Stimulated activated CD4-positive, alpha-beta T cell treated with anti-CD3 and anti-CD28 coated beads, Interleukin-2, amount 100 ng/mL, for 48 hours (primary cell): ENCODE measurements at regions not wholly inside any gene's neighbourhood (a gene's known extent, or its start where the extent isn't known, plus 50 kb on each side); places are given as distances from the start of the nearest gene placed in this dataset.
"Not testable (repeated sequence)": the region's sequence is repeated elsewhere in the genome, so short reads cannot be mapped to it uniquely, and the experiment has no call there.

ENCODE experiments used
- DNase-seq, 2 donors: peaks; one replicate each; pipeline ENCODE4 v3.0.0-alpha.2; 2020

DNA sequence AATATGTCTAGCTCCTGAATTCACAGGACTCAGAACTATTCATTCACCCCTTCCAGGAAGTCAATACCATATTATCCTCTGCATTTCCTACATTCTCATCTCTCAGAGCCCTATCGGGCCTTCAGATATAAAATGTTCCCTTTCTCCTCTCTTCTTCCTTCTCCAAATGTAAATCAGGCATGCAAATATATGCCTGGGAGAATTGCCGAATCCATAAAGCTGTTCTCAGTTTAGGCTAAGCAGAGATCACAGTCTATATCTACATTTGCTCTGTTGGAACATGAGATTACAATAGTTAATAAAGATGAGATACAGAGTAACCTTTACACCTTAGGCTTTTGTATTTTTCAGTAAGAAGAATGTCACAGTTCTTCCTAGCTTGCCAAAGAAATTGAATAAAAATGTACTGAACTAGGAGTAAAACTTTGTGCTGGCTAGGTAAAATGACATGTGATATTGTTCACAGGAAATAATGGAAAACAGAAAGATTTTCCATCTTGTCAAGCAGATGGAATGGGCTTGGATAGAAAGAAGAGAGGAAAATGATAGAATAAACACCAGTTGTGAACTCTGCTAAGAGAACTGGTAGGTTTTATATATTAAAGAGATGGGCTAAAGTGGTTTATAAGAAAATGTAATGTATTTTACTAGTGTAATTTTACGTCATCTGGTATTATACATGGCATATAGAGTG, 161.5 kb downstream of the NRIP1 start:
- no peak for DNase-seq

DNA sequence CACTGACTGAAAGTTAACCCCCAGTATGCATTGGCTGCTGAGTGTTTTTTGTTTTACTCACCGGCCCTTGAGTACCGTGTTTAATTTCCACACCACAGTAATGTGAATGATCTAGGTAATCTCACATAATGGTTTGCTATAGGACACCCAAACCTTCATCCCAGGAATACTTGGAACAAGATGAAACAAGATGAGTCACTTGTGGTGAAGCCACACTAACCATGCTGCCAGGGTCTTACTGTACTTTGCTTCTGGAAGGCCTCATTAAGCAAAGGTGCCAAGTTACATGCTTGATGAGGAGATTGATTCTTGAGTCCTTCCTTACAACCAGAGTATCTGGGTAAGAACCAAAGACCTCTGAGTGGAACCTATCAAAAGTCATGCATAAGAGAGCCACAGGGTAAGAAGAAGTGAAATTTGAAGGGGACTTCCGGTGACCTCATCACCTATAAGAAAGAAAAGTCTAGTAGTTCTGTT, 163.3 kb downstream of the NRIP1 start:
- DNase-seq = peak in 1 of 2 donors; percentile 3

DNA sequence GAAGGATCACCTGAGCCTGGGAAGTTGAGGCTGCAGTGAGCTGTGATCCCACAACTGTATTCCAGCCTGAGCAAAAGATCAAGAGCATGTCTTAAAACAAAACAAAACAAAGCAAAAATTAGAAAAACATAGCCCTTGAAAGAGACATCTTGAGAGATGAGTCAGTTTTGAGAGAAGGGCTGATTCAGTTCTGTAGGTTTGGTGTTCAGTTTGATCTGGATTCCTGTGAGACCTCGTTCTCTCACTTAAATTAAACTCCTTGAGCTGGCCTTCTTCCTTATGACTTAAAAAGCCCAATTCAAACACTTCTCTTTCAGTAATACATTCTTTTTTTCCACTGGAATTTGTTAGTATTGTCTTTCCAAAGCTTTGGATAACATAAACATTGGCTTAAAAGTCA, 164.2 kb downstream of the NRIP1 start:
- DNase-seq = no peak

DNA sequence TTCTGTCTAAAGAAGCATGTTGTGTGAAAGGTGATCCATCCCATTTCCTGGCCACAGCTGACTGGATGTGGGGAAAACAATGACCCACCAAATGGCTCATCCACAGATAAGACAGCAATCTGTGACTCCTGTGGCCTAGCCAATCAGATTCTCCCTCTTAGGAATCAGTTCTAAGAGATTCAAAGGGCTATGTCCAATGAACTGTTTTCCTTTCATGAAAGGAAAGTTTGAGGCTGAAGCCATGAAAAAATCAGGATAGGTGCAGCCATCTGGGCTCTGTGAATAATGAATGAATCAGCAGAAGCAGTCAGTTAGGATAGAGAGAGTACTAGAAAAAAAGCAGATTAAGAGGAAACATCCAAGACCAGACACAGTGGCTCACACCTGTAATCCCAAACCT, 164.7 kb downstream of the NRIP1 start:
- no peak for DNase-seq

DNA sequence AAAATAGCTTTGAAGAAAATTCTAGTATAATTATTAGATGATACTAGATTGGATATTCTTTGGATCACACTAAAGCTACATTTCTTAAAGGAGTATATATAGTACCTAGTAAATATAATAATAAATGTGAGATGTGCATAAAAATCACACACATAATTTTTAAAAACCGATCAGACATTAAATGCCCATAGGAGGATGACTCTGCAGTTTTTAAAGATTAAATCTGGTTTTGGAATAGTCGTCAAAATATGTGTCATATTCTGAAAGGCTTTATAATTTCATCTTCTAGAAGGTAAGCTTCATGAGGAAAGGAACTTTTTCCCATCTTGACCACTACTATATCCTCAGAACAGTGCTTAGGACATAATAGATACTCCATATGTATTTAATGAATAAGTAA, 169.0 kb downstream of the NRIP1 start:
- DNase-seq = no peak

DNA sequence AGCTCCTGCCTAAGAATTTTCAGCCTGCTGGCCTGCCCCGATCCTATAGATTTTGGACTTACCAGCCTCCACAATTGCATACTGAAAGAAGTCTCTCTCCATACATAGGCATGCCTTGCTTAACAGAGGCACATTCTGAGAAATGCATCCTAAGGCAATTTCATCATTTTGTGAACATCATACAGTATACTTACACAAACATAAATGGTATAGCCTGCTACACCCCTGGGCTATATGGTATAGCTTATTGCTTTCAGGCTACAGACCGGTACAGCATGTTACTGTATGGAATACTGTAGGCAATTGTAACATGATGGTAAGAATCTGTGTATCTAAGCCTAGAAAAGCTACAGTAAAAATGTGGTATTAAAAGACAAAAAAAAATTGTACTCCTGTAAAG, 174.7 kb downstream of the NRIP1 start:
- no peak for DNase-seq

DNA sequence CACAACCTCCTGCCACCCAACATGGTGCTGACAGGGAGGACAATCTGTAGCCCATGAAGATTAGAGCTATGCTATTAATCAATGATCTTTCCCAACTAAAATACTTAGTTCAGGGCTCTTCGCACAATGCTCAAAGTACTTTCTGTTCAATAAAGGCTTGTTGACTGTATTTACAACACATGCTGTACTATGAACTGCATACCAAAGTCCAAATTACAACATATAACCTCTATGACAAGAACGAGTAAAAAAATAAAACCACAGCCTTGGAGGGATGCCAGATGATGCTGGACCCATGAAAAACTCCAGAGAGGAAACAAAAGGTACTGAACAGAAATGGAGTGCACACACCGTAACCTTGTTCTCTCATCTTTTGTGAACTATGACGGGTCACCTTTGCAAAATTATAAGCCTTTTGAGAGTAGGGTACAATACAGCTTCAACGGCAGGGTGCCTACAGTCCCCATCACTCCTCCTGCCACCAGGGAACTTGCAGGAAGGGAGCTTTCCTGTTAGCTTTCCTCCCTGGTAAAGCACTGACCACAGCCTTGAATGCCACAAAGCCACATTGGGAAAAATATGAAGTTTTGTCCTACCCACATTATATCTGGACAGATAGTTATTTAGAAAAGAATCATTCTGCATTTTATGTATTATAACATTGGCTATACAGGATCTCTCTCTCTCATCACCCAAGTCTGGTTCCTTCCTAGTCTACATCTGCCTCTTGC, 175.6 kb downstream of the NRIP1 start:
- no peak for DNase-seq

DNA sequence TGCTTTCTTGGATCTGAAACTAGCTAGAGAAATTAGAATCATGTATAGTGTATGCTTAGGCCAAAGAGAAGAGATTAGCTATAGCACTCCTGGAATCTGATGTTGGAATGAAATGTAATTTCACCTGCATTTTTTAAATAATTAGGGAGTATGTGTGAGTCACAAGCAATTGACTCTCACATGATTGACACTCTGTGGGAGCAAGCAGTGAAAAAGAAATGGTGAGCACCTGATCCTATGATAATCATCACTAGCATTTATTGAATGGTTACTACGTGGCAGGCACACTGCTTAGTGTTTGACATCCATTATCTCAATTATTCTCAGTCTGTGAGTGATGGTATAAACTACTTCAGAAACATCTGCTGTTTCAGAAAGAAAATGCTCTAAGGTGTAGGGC, 176.6 kb downstream of the NRIP1 start:
- DNase-seq = no peak

DNA sequence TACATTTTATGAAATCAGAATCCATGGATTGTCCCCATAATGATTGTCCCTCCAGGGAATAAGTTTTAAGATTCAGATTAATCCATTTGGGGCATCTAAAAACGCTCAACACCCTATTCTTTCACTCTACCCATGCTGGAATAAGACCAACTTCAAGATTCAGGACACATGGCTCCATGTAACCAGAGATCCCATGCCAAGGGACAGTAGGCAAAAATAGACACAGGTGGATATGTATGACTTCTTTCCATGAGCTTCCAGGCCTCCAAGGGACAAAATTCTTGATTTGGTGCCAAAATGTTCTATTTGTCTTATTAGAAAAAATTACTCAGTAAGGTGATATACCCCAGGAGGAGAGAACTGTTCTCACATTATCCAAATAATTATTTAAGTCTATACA, 178.8 kb downstream of the NRIP1 start:
- DNase-seq = no peak

DNA sequence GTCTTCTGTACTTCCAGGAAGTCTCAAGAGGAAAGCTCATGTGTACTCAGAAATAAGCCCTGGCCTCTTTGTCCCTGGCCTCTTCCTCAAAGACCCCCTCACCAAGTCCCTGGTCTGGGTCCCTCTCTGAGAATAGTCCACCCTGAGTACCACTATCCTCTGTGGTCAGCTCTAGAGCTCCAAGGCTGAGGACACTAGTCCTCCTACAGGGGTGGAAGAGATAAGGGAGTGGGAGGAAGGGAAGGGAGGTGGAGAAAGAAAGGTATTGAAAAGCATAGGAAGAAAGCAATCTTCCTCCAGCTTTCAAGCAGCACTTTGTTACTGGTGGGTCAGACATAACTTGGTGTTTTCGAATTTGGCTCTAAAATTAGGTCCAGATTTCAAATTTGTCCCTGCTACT, 181.4 kb downstream of the NRIP1 start:
- DNase-seq = no peak

DNA sequence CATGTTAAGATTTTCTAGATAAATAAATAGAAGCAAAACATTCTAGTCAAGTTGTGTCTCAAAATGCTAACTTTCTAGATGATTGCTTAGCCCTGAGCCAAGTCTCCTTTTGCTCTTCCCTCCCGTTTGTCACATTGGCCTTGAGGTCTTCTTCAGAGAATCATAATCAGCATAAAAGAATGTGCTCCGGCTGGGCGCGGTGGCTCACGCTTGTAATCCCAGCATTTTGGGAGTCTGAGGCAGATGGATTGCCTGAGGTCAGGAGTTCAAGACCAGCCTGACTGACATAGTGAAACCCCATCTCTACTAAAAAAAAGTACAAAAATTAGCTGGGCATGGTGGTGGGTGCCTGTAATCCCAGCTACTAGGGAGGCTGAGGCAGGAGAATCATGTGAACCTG, 182.3 kb downstream of the NRIP1 start:
- DNase-seq = not testable (repeated sequence)

DNA sequence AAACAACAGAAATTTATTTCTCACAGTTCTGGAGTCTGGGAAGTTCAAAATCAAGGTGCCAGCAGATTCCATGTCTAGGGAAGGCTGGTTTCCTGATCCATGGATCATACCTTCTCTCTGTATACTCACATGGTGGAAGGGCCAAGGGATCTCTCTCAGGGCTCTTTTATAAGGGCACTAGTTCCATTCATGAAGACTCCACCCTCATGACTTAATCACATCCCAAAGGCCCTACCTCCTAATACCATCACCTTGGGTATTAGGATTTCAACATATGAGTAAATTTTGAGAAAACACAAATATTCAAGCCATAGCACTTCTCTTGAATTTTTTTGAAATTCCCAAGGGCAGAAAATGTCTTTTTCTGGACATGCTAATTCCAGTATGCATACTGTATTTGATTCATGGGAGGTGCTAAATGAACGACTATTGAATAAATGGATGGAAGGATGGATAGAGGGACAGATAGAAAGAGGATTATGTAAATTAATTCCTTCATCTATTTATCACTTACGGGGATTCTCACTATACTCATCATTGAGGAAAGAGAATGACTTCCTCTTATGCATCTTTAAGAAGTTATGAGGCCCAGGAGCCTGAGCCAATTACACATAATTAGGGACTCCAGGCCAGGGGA, 182.8 kb downstream of the NRIP1 start:
- no peak for DNase-seq

DNA sequence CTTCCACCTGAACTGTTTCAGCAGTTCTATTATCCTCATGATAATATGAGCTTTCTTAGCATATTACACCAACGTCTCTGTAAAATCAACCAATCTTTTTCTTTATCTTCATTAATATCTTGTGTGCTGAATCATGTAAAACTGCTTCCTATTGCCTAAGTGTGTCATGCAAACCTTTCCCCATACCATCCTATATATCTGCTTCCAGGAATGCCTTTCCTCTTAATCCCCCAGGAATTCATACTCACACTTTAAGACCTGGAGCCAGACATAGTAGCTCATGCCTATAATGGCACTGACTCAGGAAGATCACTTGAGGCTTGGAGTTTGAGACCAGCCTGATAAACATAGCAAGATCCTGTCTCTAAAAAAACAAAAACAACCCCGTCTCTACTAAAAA, 183.9 kb downstream of the NRIP1 start:
- no peak for DNase-seq

DNA sequence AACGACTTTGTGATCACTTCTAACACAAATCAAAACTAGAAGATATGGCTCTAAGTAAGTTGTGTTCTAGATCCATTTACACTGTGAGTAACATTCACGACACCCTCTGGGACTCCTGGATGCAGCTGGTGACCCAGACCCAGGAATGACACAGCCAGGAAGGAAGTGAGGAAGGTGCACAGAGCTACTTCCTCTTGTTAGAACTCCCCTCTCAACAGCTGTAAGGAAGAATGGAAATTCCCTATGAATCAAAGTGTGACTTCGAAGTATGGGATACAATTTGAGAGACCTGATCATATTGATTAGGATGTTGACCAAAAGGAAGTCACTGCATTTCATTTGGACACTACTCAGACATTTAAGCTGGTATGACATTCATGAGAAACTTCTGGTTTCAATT, 185.3 kb downstream of the NRIP1 start:
- no peak for DNase-seq

DNA sequence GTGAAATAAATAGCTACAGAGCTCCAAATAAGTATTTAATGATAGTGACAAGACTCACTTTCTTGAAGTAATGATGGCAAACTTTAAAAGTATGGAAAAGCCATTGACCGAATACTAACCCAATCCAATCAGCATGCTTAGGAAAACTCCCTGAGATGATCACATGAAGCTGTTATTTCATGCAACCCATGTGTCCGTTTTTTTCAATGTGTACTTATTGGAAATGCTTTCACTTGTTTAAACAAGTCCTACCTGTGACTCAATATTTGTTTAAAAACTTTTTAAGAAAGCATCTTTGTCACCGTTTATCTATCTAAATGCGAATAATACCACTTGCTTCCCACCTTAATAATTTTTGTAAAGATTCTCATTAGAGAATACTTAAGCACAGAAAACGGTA, 185.8 kb downstream of the NRIP1 start:
- DNase-seq = no peak

DNA sequence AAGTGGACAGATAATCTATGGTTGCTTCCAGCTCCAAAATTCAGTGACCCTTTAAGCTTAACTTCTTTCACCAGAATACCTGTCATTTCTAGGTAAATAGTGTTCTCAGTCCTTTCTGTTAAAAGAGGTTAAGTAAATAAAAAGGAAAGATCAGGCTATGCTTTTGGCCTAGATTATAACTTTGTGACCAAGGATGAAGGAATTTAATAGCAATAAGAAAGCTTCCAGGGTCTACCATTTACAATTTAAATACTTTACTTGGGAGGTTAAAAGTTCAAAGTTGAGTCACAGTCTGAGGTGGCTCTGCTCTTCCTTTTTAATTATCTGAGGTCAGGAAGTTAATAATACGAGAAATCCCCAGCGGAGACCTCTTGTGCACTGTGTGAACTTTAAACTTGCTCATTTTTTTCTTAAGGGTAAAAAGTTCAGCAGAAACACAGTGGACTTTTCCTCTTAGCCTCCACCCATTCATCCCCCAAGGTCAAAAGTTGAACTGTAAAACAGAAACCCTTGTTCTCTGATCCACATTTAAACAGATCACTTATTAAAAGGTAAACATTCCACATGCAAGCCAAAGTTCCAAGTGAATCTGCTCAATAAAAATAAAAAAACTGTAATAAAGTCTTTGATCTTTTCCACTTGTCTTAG, 187.1 kb downstream of the NRIP1 start:
- DNase-seq = no peak

DNA sequence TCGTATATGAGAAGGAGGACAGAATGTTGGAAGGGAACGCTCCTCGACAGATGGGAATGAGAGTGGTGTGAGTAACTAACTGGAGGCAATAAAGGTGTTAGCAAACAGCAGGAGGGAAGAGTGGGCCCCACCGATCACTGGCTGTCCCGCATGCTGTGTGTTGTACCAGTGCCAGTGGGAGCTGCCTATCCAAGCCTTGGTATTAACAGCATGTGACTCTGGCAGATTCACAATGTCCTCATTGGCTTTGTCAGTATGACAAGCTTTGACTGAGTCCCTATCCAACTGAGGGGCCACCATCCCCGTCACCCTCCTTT, 188.3 kb downstream of the NRIP1 start:
- DNase-seq = no peak

DNA sequence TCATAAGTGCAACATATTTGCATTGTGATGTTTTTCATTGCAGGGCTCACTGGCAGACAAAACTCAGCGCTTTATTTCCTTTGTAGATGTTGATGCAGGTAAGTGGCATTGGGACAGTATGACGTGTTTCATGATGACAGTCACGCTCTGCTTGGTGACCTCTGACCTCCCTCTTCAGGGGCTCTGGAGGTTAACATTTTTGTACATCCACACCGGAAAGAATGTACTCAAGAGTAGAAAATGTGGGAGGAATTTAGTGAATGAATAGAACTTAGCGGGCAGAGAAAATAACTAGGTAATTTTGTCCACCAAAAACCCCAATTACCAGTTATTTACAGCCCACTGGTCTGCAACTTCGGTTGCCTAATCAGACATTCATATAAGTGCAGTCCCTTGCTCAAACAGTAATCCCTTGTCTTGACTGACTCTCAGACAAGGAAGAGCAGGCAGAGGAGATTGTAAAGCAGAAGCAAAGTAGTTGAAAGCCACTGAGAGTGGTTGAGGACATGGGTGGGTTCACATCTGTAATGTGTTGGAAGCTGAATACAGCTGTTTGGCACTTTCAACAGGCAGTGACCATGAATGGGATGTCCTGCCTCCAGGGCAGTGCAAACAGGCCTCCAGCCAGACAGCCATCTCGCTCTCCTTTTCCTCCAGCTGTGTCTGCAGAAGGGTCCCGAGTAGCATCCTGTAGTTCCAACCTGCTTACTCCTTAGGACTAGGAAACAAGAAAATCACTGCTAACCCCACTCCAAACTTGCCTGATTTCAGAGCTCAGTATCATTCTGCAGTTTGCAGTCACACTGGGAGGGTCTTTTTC, 188.9 kb downstream of the NRIP1 start:
- no peak for DNase-seq

DNA sequence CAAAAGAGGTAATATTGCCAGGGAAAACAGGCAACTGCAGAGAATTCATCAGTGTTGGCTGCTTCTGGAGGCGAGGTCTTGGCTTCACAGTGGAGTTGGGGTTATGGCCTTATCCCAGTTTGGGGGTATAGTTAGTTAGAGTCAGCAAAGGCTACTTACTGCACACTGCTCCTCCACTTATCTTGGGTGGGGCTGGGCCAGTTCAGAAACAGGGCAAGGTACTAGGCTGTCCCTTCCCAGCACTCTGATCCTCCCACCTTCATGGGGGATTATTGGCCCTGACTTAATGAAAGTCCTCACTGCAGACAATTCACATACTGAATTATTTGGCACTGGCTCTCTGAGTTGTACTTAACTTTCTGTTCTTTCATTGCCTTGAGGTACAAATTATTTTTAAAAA, 189.6 kb downstream of the NRIP1 start:
- DNase-seq = no peak

DNA sequence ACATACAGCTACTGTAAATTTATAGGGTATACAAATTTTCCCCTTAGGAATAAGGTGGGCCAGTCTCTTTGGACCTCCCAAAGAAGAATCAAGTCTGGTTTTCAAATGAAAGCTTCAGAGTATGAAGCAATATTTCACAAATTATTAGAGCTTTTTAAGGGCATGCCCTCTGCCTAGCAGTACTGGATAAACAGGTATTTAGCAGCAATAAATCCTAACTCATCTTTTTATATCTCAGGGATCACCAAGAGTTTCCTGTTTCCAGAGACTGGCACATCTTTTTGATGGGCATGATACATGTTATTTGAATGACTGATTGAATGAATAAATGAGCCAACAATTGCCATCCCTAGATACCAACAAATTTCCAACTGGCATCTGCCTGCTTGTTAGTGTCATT, 190.4 kb downstream of the NRIP1 start:
- DNase-seq = no peak

DNA sequence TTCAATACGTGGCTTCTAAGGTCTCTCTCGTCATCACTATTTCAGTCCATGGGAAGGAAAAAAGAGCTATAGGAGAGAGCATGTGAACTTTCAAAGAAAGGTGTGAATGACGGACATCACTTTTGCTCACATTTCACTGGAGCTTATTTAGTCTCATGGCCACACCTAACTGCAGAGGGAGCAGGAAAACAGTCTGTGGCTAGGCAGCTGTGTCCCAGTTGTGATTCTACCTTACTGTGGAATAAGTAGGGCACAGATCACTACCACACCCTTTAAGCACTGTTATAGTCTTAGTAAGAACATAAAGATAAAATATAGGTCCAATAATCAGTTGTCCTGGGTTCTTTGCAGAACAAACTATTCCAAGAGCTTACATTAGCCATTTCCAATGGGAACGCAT, 192.9 kb downstream of the NRIP1 start:
- DNase-seq = no peak

DNA sequence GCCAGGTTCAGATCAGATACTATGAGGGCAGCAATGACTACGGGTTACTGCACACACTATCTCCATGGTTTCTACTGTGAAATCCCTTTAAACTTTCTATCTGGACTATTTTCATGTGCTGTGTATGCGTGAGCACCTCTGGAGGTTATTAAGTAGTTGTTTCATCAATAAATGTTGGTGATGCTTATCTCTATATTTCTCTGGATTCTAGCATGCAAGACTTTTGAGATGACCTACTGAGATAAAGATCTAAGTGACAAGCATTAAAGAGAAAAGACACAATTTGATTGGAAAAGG, 194.0 kb downstream of the NRIP1 start:
- DNase-seq = no peak
